ENCODE measurements at regions not wholly inside any gene's neighbourhood (a gene's known extent, or its start where the extent isn't known, plus 50 kb on each side); places are given as distances from the start of the nearest gene placed in this dataset.

DNA sequence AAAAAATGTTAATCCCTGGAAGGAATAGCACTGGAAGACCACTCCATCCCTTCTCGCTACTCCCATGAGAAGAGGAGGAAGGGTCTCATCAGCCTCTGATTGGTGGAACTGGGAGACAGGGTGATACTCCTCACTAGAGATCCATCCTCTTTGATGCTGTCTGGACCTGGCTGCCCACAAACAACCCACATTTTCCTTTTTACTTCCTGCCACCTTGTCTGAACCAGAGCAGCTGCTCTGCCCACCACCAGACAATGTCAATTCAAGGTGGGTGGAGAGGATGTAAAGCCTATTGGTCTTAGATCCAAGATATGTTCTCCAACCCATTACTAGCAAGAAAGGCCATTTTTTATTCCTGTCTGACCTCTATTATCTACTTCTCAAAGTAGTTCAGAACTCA is 246.9 kb upstream of the TANK start:
- ATAC-seq (ENCODE audit: insufficient number of reproducible peaks, low FRiP score, low read depth) (no peak), DNase-seq (ENCODE audit: low spot score) (no peak)
- Histone ChIP-seq H3K36me3 (no peaks in the 10 kb centered on the region), H3K27me3 (replicated peaks; ENCODE audit: insufficient read depth) (no peaks in the 10 kb centered on the region), H3K9me3 (no peaks in the 10 kb centered on the region), H3K4me3 (no peak overlapping the region), H3K4me1 (ENCODE audit: control insufficient read depth in 1 of 2, low read depth in 2 of 2) (peaks cover 12 to 18% of the 10 kb centered on the region in 2 donors), H3K27ac (no peak overlapping the region)
- TF ChIP-seq CTCF (IDR thresholded peaks at IDR 0.05) = no peak

DNA sequence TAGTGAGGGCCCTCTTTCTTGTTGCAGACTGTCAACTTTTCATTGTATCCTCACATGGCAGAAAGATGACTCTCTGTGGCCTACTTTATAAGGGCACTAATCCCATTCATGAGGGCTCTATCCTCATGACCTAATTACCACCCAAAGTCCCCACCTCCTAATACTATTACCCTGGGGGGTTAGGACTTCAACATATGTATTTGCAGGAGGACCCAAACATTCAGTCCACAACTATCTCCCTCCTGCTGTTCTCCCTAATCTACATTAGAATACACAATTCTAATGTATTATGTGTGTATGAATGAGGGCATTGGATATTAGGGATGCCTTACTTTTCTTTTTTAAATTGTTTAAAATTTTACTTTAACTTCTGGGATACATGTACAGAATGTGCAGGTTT is 246.0 kb upstream of the TANK start:
- Histone ChIP-seq H3K27me3 (replicated peaks; ENCODE audit: insufficient read depth) (no peaks in the 10 kb centered on the region), H3K4me3 (no peak overlapping the region), H3K9me3 (no peaks in the 10 kb centered on the region), H3K27ac (no peak overlapping the region), H3K36me3 (no peaks in the 10 kb centered on the region), H3K4me1 (ENCODE audit: control insufficient read depth in 1 of 2, low read depth in 2 of 2) (peaks cover 12 to 18% of the 10 kb centered on the region in 2 donors)
- no peak for TF ChIP-seq CTCF (IDR thresholded peaks at IDR 0.05)
- DNase-seq (ENCODE audit: low spot score) (no peak), ATAC-seq (ENCODE audit: insufficient number of reproducible peaks, low FRiP score, low read depth) (no peak)

DNA sequence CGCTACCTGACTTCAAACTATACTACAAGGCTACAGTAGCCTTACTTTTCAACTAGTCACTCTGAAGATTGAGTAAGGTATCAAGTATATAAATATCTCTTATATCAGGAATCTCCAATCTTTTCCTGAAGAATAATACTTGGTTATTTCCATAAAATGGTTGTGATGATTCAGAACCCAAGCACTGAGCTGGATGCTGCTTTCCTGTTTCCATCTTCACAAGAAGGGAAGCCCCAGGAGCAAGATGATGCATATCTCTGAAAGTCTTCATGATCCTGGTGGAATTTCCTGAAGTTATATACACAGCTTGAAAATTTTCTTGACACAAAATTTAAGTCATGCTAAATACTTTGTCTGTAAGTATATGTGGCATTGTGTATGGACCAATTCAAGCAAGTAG is 243.9 kb upstream of the TANK start:
- H3K9me3 ChIP-seq = no peaks in the 10 kb centered on the region
- no peak overlapping the region for H3K4me3 ChIP-seq
- H3K36me3 ChIP-seq = no peaks in the 10 kb centered on the region
- no peaks in the 10 kb centered on the region for H3K27me3 ChIP-seq (replicated peaks; ENCODE audit: insufficient read depth)
- no peak for ATAC-seq (ENCODE audit: insufficient number of reproducible peaks, low FRiP score, low read depth)
- TF ChIP-seq CTCF (IDR thresholded peaks at IDR 0.05) = no peak
- no peak overlapping the region for H3K27ac ChIP-seq
- H3K4me1 ChIP-seq (ENCODE audit: control insufficient read depth in 1 of 2, low read depth in 2 of 2) = peaks cover 0 to 15% of the 10 kb centered on the region in 2 donors
- no peak for DNase-seq (ENCODE audit: low spot score)

- no peak for TF ChIP-seq CTCF (IDR thresholded peaks at IDR 0.05)
- no peak overlapping the region for H3K27ac ChIP-seq
- H3K36me3 ChIP-seq = no peaks in the 10 kb centered on the region
- H3K4me3 ChIP-seq = no peak overlapping the region
- H3K4me1 ChIP-seq (ENCODE audit: control insufficient read depth in 1 of 2, low read depth in 2 of 2) = peaks cover 0 to 16% of the 10 kb centered on the region in 2 donors
- H3K27me3 ChIP-seq (replicated peaks; ENCODE audit: insufficient read depth) = no peaks in the 10 kb centered on the region
- DNase-seq (ENCODE audit: low spot score) = no peak
- H3K9me3 ChIP-seq = no peaks in the 10 kb centered on the region
- no peak for ATAC-seq (ENCODE audit: insufficient number of reproducible peaks, low FRiP score, low read depth)
Measured at GRCh38 chr2:160917850-160918249, 242.4 kb upstream of the TANK start.

GRCh38 chr2:160918258-160918657 is 242.0 kb upstream of the TANK start:
- DNase-seq (ENCODE audit: low spot score) = no peak
- no peaks in the 10 kb centered on the region for H3K27me3 ChIP-seq (replicated peaks; ENCODE audit: insufficient read depth)
- H3K9me3 ChIP-seq = no peaks in the 10 kb centered on the region
- H3K4me3 ChIP-seq = no peak overlapping the region
- no peak for ATAC-seq (ENCODE audit: insufficient number of reproducible peaks, low FRiP score, low read depth)
- no peaks in the 10 kb centered on the region for H3K36me3 ChIP-seq
- no peak overlapping the region for H3K27ac ChIP-seq
- H3K4me1 ChIP-seq (ENCODE audit: control insufficient read depth in 1 of 2, low read depth in 2 of 2) = peaks cover 0 to 16% of the 10 kb centered on the region in 2 donors
- TF ChIP-seq CTCF (IDR thresholded peaks at IDR 0.05) = no peak
